IPS-NIHi7 (cell line): ENCODE measurements at regions not wholly inside any gene's neighbourhood (a gene's known extent, or its start where the extent isn't known, plus 50 kb on each side); places are given as distances from the start of the nearest gene placed in this dataset.
"Not testable (repeated sequence)": the region's sequence is repeated elsewhere in the genome, so short reads cannot be mapped to it uniquely, and the experiment has no call there.

ENCODE experiments used
- DNase-seq: peaks from one replicate; pipeline ENCODE4 v3.0.0; 2012; ENCODE audit warnings: mixed read lengths; ENCODE audit errors: extremely low spot score

GRCh38 chr11:134944131-134944530 lies 532.1 kb upstream of the B3GAT1 start:
- no peak for DNase-seq

- no peak for DNase-seq
These were observed 531.5 kb upstream of the B3GAT1 start for GRCh38 chr11:134943544-134943943.

- no peak for DNase-seq
These were observed 530.6 kb upstream of the B3GAT1 start for GRCh38 chr11:134942681-134943080.

GRCh38 chr11:134941936-134942600 lies 530.0 kb upstream of the B3GAT1 start:
- peak; percentile 79 for DNase-seq

- no peak for DNase-seq
These were observed 529.3 kb upstream of the B3GAT1 start for GRCh38 chr11:134941326-134941725.

GRCh38 chr11:134940441-134941126 lies 528.5 kb upstream of the B3GAT1 start:
- DNase-seq, result no peak

GRCh38 chr11:134939905-134940304 lies 527.9 kb upstream of the B3GAT1 start:
- DNase-seq, result peak; percentile 39

GRCh38 chr11:134939031-134939430 lies 527.0 kb upstream of the B3GAT1 start:
- DNase-seq, result no peak

GRCh38 chr11:134938212-134938611 lies 526.2 kb upstream of the B3GAT1 start:
- DNase-seq, result no peak

- DNase-seq, result not testable (repeated sequence)
These were observed 525.2 kb upstream of the B3GAT1 start for GRCh38 chr11:134937193-134937592.

- DNase-seq, result no peak
These were observed 520.7 kb upstream of the B3GAT1 start for GRCh38 chr11:134932761-134933160.

GRCh38 chr11:134925432-134925831 lies 513.4 kb upstream of the B3GAT1 start:
- DNase-seq, result no peak

- no peak for DNase-seq
These were observed 511.4 kb upstream of the B3GAT1 start for GRCh38 chr11:134923441-134923840.

- no peak for DNase-seq
These were observed 509.9 kb upstream of the B3GAT1 start for GRCh38 chr11:134921938-134922337.

- no peak for DNase-seq
These were observed 509.0 kb upstream of the B3GAT1 start for GRCh38 chr11:134920851-134921608.

- DNase-seq, result no peak
These were observed 504.6 kb upstream of the B3GAT1 start for GRCh38 chr11:134916421-134917213.

GRCh38 chr11:134915881-134916280 lies 503.8 kb upstream of the B3GAT1 start:
- DNase-seq, result no peak

GRCh38 chr11:134915212-134915611 lies 503.2 kb upstream of the B3GAT1 start:
- no peak for DNase-seq

- no peak for DNase-seq
These were observed 502.1 kb upstream of the B3GAT1 start for GRCh38 chr11:134913999-134914590.

GRCh38 chr11:134913391-134913790 lies 501.3 kb upstream of the B3GAT1 start:
- DNase-seq, result no peak

- no peak for DNase-seq
These were observed 499.6 kb upstream of the B3GAT1 start for GRCh38 chr11:134911514-134912180.
